KMS-11 (cell line): ENCODE measurements at regions not wholly inside any gene's neighbourhood (a gene's known extent, or its start where the extent isn't known, plus 50 kb on each side); places are given as distances from the start of the nearest gene placed in this dataset.

Source experiments
- H2AFZ ChIP-seq: fragments of 200-600 bp; sonication (generic); 2 replicates; pipeline ENCODE4 v1.6.1; 2016; ENCODE audit warnings: antibody characterized with exemption, mixed run types, low read depth
- H3K27ac ChIP-seq: fragments of 200-600 bp; sonication (generic); 2 replicates; pipeline ENCODE4 v1.6.1; 2016; ENCODE audit warnings: mild to moderate bottlenecking, mixed run types
- H3K27me3 ChIP-seq: fragments of 200-600 bp; sonication (generic); 2 replicates; pipeline ENCODE4 v1.6.1; 2017; ENCODE audit warnings: mild to moderate bottlenecking, low read depth, mixed run types, moderate library complexity; ENCODE audit not compliant: insufficient read depth
- H3K36me3 ChIP-seq: fragments of 200-600 bp; sonication (generic); 2 replicates; pipeline ENCODE4 v1.6.1; 2017; ENCODE audit warnings: mild to moderate bottlenecking, mixed run types; ENCODE audit not compliant: insufficient read depth
- H3K4me1 ChIP-seq: fragments of 200-600 bp; sonication (generic); 2 replicates; pipeline ENCODE4 v1.6.1; 2016; ENCODE audit warnings: mild to moderate bottlenecking, low read depth, mixed run types; ENCODE audit not compliant: poor library complexity, severe bottlenecking
- H3K4me2 ChIP-seq: fragments of 200-600 bp; sonication (generic); 2 replicates; pipeline ENCODE4 v1.7.0; 2016; ENCODE audit warnings: mild to moderate bottlenecking, mixed run types
- H3K4me3 ChIP-seq: fragments of 200-600 bp; sonication (generic); IDR thresholded peaks from 2 replicates; pipeline ENCODE4 v1.6.1; 2017; ENCODE audit warnings: low read depth, low read length, mixed read lengths; ENCODE audit not compliant: insufficient read depth
- H3K79me2 ChIP-seq: fragments of 200-600 bp; sonication (generic); 2 replicates; pipeline ENCODE4 v1.6.1; 2016; ENCODE audit warnings: low read depth, mixed run types; ENCODE audit not compliant: insufficient read depth
- H3K9ac ChIP-seq: fragments of 200-600 bp; sonication (generic); 2 replicates; pipeline ENCODE4 v1.6.1; 2016; ENCODE audit warnings: mild to moderate bottlenecking, mixed run types
- H4K20me1 ChIP-seq: fragments of 200-600 bp; sonication (generic); 2 replicates; pipeline ENCODE4 v1.6.1; 2016; ENCODE audit warnings: mild to moderate bottlenecking, mixed run types; ENCODE audit not compliant: insufficient read depth
- TF ChIP-seq, protein P1 (sequence below): fragments of 200-600 bp; sonication (generic); conservative IDR thresholded peaks from 2 replicates; pipeline ENCODE4 v1.6.1; 2017; ENCODE audit warnings: low read depth, mild to moderate bottlenecking, antibody characterized with exemption, low read length, moderate library complexity, mixed read lengths

DNA sequence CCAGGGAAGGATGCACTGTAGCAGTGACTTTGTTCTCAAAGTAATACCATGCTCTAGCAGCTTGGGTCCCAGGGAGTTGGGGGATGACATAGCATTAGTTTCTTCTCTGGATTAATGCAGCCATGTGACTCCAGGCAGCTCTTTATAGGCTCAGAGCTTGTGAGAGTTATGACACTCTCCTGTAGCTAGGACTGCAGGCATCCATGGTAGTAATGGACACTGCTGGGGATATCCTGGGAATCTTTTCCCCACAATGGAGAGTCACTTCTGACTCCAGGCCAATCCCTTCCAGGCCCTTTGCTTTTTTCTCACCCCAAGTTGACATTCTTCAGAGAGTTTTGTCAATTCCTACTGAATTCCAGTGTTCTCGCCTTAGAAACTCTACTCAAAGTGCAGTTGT is 270.9 kb downstream of the COG6 start:
- TF ChIP-seq, protein P1, sequence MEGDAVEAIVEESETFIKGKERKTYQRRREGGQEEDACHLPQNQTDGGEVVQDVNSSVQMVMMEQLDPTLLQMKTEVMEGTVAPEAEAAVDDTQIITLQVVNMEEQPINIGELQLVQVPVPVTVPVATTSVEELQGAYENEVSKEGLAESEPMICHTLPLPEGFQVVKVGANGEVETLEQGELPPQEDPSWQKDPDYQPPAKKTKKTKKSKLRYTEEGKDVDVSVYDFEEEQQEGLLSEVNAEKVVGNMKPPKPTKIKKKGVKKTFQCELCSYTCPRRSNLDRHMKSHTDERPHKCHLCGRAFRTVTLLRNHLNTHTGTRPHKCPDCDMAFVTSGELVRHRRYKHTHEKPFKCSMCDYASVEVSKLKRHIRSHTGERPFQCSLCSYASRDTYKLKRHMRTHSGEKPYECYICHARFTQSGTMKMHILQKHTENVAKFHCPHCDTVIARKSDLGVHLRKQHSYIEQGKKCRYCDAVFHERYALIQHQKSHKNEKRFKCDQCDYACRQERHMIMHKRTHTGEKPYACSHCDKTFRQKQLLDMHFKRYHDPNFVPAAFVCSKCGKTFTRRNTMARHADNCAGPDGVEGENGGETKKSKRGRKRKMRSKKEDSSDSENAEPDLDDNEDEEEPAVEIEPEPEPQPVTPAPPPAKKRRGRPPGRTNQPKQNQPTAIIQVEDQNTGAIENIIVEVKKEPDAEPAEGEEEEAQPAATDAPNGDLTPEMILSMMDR = no peak
- Histone ChIP-seq H3K9ac (no peak overlapping the region), H3K27me3 (no peaks in the 10 kb centered on the region), H3K36me3 (no peaks in the 10 kb centered on the region), H3K4me3 (no peak overlapping the region), H2AFZ (no peak overlapping the region), H3K27ac (no peak overlapping the region), H3K79me2 (no peaks in the 10 kb centered on the region), H3K4me1 (peaks cover 17% of the 10 kb centered on the region), H4K20me1 (no peaks in the 10 kb centered on the region), H3K4me2 (no peak overlapping the region)

DNA sequence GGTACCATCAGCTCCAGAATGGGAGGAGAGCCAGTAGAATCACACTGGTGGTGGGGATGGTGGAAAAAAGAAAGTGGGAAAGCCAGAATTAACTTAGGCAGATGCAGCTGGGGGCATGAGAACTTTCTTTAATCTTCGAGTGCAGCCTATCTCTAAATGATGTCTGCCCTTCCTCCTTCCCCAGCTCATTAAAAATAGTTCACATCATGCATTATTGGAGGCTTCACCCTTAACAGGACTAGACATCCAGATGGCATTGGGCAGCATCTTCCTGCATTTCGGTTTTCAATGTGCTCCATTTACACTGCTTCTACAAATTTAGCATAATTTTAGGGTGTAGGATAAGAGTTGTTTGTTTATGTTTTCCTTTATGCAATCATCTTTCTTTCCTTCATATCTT is 272.8 kb downstream of the COG6 start:
- Histone ChIP-seq H3K4me1 (peaks cover 22% of the 10 kb centered on the region), H3K27ac (no peak overlapping the region), H3K79me2 (no peaks in the 10 kb centered on the region), H3K27me3 (no peaks in the 10 kb centered on the region), H3K9ac (no peak overlapping the region), H3K4me2 (no peak overlapping the region), H4K20me1 (no peaks in the 10 kb centered on the region), H3K4me3 (no peak overlapping the region), H2AFZ (no peak overlapping the region), H3K36me3 (no peaks in the 10 kb centered on the region)
- TF ChIP-seq, protein P1 = no peak

DNA sequence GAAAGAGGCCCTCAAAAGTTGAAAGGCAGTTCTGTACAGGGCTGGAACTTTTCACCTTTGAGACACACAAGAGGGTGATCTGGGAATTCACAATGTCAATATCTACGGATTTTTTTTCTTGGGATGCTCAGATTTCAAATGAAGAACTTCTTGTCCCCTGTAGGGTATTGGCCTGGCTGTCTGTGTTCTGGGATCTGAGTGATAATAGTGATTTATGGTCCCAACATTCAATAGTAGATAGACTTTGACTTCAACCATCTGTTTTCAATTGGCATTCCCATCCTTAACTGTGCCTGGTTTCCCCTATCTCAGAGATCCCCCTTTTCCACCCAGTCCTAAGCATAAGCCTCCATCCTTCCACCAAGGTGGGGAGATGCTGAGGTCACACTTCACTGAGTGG is 274.1 kb downstream of the COG6 start:
- no peak overlapping the region for H2AFZ ChIP-seq
- no peak overlapping the region for H3K4me3 ChIP-seq
- H3K4me2 ChIP-seq = peak overlapping the region; percentile 58; the same call in 1 of the 2 replicates
- no peak overlapping the region for H3K9ac ChIP-seq
- no peaks in the 10 kb centered on the region for H3K27me3 ChIP-seq
- peaks cover 22% of the 10 kb centered on the region for H3K4me1 ChIP-seq
- H3K27ac ChIP-seq = no peak overlapping the region
- TF ChIP-seq, protein P1 = no peak
- no peaks in the 10 kb centered on the region for H4K20me1 ChIP-seq
- H3K79me2 ChIP-seq = no peaks in the 10 kb centered on the region
- no peaks in the 10 kb centered on the region for H3K36me3 ChIP-seq

DNA sequence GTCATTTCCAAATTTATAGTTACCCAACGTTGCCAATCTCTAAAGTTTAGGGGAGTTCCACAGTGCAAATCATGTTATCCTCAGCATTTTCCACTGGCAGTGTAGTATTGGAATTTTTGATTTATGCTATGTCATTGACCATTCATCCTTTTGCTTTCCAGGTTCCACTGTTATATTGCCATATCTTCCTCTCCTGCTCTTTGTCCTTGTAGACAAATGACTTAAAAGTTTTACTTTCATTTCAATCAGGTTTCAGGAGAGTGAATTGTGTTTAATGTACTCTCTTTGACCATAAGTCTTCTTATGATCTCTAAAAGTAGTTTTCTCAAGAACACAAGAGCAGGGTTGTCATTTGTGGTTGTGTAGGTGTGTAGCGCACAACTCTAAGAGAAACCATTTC is 274.6 kb downstream of the COG6 start:
- TF ChIP-seq, protein P1 = no peak
- Histone ChIP-seq H3K4me2 (peak overlapping the region; percentile 58), H2AFZ (no peak overlapping the region), H3K27ac (no peak overlapping the region), H3K36me3 (no peaks in the 10 kb centered on the region), H3K9ac (no peak overlapping the region), H4K20me1 (no peaks in the 10 kb centered on the region), H3K27me3 (no peaks in the 10 kb centered on the region), H3K4me3 (no peak overlapping the region), H3K4me1 (peaks cover 22% of the 10 kb centered on the region), H3K79me2 (no peaks in the 10 kb centered on the region)
